Stimulated activated CD4-positive, alpha-beta T cell treated with anti-CD3 and anti-CD28 coated beads, TNF-alpha, amount 100 ng/mL, for 4 hours (primary cell): ENCODE measurements at regions not wholly inside any gene's neighbourhood (a gene's known extent, or its start where the extent isn't known, plus 50 kb on each side); places are given as distances from the start of the nearest gene placed in this dataset.
"Not testable (repeated sequence)": the region's sequence is repeated elsewhere in the genome, so short reads cannot be mapped to it uniquely, and the experiment has no call there.

ENCODE experiments used
- DNase-seq, 3 experiments: peaks; one replicate each; pipeline ENCODE4 v3.0.0-alpha.2; 2020; ENCODE audit warnings: low read depth in 3 of 3

GRCh38 chr1:228868731-228869024 is 133.4 kb downstream of the RHOU start:
- DNase-seq, result no peak

- DNase-seq, result no peak
Measured at GRCh38 chr1:228869312-228869824, 134.1 kb downstream of the RHOU start.

GRCh38 chr1:228870041-228870713 is 134.9 kb downstream of the RHOU start:
- DNase-seq, result no peak

GRCh38 chr1:228871314-228872061 is 136.2 kb downstream of the RHOU start:
- DNase-seq, result no peak

- no peak for DNase-seq
Measured at GRCh38 chr1:228872080-228872479, 136.8 kb downstream of the RHOU start.

GRCh38 chr1:228873709-228874108 is 138.4 kb downstream of the RHOU start:
- no peak for DNase-seq

- DNase-seq, result no peak
Measured at GRCh38 chr1:228875741-228876140, 140.5 kb downstream of the RHOU start.

GRCh38 chr1:228876187-228876586 is 140.9 kb downstream of the RHOU start:
- DNase-seq, result no peak

- DNase-seq, result no peak
Measured at GRCh38 chr1:228879164-228879563, 143.9 kb downstream of the RHOU start.

- DNase-seq, result no peak
Measured at GRCh38 chr1:228882041-228882770, 146.9 kb downstream of the RHOU start.

GRCh38 chr1:228882771-228883450 is 147.6 kb downstream of the RHOU start:
- no peak for DNase-seq

GRCh38 chr1:228883535-228883934 is 148.3 kb downstream of the RHOU start:
- no peak for DNase-seq

- DNase-seq, result no peak
Measured at GRCh38 chr1:228884196-228884595, 148.9 kb downstream of the RHOU start.

- DNase-seq, result no peak
Measured at GRCh38 chr1:228884615-228885566, 149.6 kb downstream of the RHOU start.

- no peak for DNase-seq
Measured at GRCh38 chr1:228885845-228886244, 150.6 kb downstream of the RHOU start.

GRCh38 chr1:228887101-228887500 is 151.8 kb downstream of the RHOU start:
- no peak for DNase-seq

- DNase-seq, result no peak
Measured at GRCh38 chr1:228887960-228888359, 152.7 kb downstream of the RHOU start.

- DNase-seq, result no peak
Measured at GRCh38 chr1:228889289-228889688, 154.0 kb downstream of the RHOU start.

GRCh38 chr1:228891272-228892034 is 156.2 kb downstream of the RHOU start:
- no peak for DNase-seq

- DNase-seq, result not testable (repeated sequence)
Measured at GRCh38 chr1:228892200-228892599, 156.9 kb downstream of the RHOU start.
